ENCODE measurements at regions not wholly inside any gene's neighbourhood (a gene's known extent, or its start where the extent isn't known, plus 50 kb on each side); places are given as distances from the start of the nearest gene placed in this dataset.

- Histone ChIP-seq H3K4me1 (ENCODE audit: control insufficient read depth in 1 of 2, insufficient read depth in 2 of 2, low read depth in 1 of 2, low read length in 1 of 2) (peaks cover 0 to 3% of the 10 kb centered on the region in 2 experiments; a peak in 1 of 4 replicates), H3K36me3 (replicated peaks in 1 of 2; ENCODE audit: control insufficient read depth in 1 of 2, insufficient read depth in 2 of 2, low read length in 1 of 2) (no peaks in the 10 kb centered on the region), H3K9ac (no peak overlapping the region), H3F3A (replicated peaks; ENCODE audit: insufficient read depth) (no peaks in the 10 kb centered on the region), H3K4me3 (ENCODE audit: low read depth in 2 of 2, low read length in 1 of 2) (no peak overlapping the region), H4K20me1 (ENCODE audit: insufficient read depth) (no peaks in the 10 kb centered on the region), H3K79me2 (ENCODE audit: insufficient read depth) (no peaks in the 10 kb centered on the region), H3K27me3 (ENCODE audit: insufficient read depth) (peaks cover 16% of the 10 kb centered on the region), H3K9me2 (no peaks in the 10 kb centered on the region), H3K9me3 (no peaks in the 10 kb centered on the region), H3K4me2 (no peak overlapping the region), H2AFZ (ENCODE audit: low read depth) (no peak overlapping the region), H3K27ac (ENCODE audit: low read depth in 2 of 2, low read length in 1 of 2) (no peak overlapping the region)
- 49% methylated on average over 7 of the region's 7 CpGs for WGBS (ENCODE audit: low lambda C conversion rate)
- TF ChIP-seq TAF1 (IDR thresholded peaks at IDR 0.05; ENCODE audit: borderline replicate concordance, low read depth, low read length) = no peak
- TF ChIP-seq, protein P1, sequence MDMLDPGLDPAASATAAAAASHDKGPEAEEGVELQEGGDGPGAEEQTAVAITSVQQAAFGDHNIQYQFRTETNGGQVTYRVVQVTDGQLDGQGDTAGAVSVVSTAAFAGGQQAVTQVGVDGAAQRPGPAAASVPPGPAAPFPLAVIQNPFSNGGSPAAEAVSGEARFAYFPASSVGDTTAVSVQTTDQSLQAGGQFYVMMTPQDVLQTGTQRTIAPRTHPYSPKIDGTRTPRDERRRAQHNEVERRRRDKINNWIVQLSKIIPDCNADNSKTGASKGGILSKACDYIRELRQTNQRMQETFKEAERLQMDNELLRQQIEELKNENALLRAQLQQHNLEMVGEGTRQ (IDR thresholded peaks at IDR 0.05; ENCODE audit: borderline replicate concordance, low read depth, low read length) = no peak
- TF ChIP-seq RAD21 (IDR thresholded peaks at IDR 0.05; ENCODE audit: low read length) = no peak
- TF ChIP-seq CHD2 (IDR thresholded peaks at IDR 0.05; ENCODE audit: low read length, partially characterized antibody) = no peak
- no peak for TF ChIP-seq USF1 (IDR thresholded peaks at IDR 0.05; ENCODE audit: borderline replicate concordance, low read depth)
- TF ChIP-seq MEF2A (IDR thresholded peaks at IDR 0.05; ENCODE audit: borderline replicate concordance, low read depth) = no peak
- TF ChIP-seq ELF1 (IDR thresholded peaks at IDR 0.05) = no peak
- TF ChIP-seq EZH2phosphoT487 (IDR thresholded peaks at IDR 0.05; ENCODE audit: borderline replicate concordance, low read depth) = no peak
- TF ChIP-seq SIN3A (IDR thresholded peaks at IDR 0.05; ENCODE audit: borderline replicate concordance, low read depth, low read length) = no peak
- TF ChIP-seq, protein P2, sequence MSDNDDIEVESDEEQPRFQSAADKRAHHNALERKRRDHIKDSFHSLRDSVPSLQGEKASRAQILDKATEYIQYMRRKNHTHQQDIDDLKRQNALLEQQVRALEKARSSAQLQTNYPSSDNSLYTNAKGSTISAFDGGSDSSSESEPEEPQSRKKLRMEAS (IDR thresholded peaks at IDR 0.05; ENCODE audit: low read depth) = no peak
- POLR2A ChIA-PET = no interaction called here
- DNase-seq = no peak
- CTCF ChIA-PET = interaction anchor here (0.9 kb wide), 1 partner anchor 18 kb away, joined by 3 read pairs; no protein-coding TSS in a partner anchor
Measured at GRCh38 chr11:127071606-127072005, 71.0 kb upstream of the KIRREL3 start.

DNA sequence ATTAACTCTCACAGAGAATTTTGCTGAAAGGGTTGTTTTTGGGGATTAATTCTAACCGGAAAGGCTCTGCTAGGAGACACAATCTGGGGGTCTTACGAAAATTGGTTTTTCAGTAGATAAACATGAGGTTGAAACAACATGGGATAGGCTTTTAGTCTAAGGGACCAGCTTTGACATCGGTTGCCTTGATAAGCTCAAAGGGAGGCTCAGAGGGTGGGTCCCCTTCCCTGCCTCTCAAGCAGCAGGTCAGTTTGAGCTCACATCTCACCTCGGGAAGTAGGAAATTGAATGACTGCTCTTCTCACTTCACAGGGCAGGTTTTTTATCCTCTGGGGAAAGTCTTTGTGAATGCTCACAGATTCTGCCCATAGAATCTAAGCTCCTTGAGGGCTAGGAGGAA, 70.2 kb upstream of the KIRREL3 start:
- Histone ChIP-seq H3F3A (replicated peaks; ENCODE audit: insufficient read depth) (no peaks in the 10 kb centered on the region), H3K79me2 (ENCODE audit: insufficient read depth) (no peaks in the 10 kb centered on the region), H3K4me1 (ENCODE audit: control insufficient read depth in 1 of 2, insufficient read depth in 2 of 2, low read depth in 1 of 2, low read length in 1 of 2) (peaks cover 0 to 3% of the 10 kb centered on the region in 2 experiments; a peak in 1 of 4 replicates), H3K9me3 (no peaks in the 10 kb centered on the region), H3K27ac (ENCODE audit: low read depth in 2 of 2, low read length in 1 of 2) (no peak overlapping the region), H4K20me1 (ENCODE audit: insufficient read depth) (no peaks in the 10 kb centered on the region), H3K4me3 (ENCODE audit: low read depth in 2 of 2, low read length in 1 of 2) (no peak overlapping the region), H3K9ac (no peak overlapping the region), H2AFZ (ENCODE audit: low read depth) (no peak overlapping the region), H3K4me2 (no peak overlapping the region), H3K27me3 (ENCODE audit: insufficient read depth) (peaks cover 16% of the 10 kb centered on the region), H3K36me3 (replicated peaks in 1 of 2; ENCODE audit: control insufficient read depth in 1 of 2, insufficient read depth in 2 of 2, low read length in 1 of 2) (no peaks in the 10 kb centered on the region), H3K9me2 (no peaks in the 10 kb centered on the region)
- no peak for DNase-seq
- WGBS (ENCODE audit: low lambda C conversion rate) = 34% methylated on average over 4 of the region's 4 CpGs
- ChIA-PET POLR2A (no interaction called here), CTCF (interaction anchor here (0.6 to 0.8 kb wide), 2 partner anchors 15 to 410 kb away, joined by 3 read pairs; no protein-coding TSS in a partner anchor)
- TF ChIP-seq RCOR1 (IDR thresholded peaks at IDR 0.05; ENCODE audit: low read length) = no peak
- TF ChIP-seq ELF1 (IDR thresholded peaks at IDR 0.05) = no peak
- TF ChIP-seq, protein P1 (IDR thresholded peaks at IDR 0.05; ENCODE audit: borderline replicate concordance, low read depth, low read length) = no peak
- TF ChIP-seq, protein P3, sequence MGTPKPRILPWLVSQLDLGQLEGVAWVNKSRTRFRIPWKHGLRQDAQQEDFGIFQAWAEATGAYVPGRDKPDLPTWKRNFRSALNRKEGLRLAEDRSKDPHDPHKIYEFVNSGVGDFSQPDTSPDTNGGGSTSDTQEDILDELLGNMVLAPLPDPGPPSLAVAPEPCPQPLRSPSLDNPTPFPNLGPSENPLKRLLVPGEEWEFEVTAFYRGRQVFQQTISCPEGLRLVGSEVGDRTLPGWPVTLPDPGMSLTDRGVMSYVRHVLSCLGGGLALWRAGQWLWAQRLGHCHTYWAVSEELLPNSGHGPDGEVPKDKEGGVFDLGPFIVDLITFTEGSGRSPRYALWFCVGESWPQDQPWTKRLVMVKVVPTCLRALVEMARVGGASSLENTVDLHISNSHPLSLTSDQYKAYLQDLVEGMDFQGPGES (IDR thresholded peaks at IDR 0.05; ENCODE audit: low read depth, low read length) = no peak
- TF ChIP-seq, protein P2 (IDR thresholded peaks at IDR 0.05; ENCODE audit: low read depth) = no peak
- TF ChIP-seq GABPA (IDR thresholded peaks at IDR 0.05; ENCODE audit: low read depth) = no peak
- TF ChIP-seq TEAD4 (IDR thresholded peaks at IDR 0.05; ENCODE audit: borderline replicate concordance, insufficient read depth) = no peak
- no peak for TF ChIP-seq NFIC (IDR thresholded peaks at IDR 0.05; ENCODE audit: borderline replicate concordance)
- TF ChIP-seq RAD21 (IDR thresholded peaks at IDR 0.05; ENCODE audit: low read length) = no peak
- TF ChIP-seq, protein P4, sequence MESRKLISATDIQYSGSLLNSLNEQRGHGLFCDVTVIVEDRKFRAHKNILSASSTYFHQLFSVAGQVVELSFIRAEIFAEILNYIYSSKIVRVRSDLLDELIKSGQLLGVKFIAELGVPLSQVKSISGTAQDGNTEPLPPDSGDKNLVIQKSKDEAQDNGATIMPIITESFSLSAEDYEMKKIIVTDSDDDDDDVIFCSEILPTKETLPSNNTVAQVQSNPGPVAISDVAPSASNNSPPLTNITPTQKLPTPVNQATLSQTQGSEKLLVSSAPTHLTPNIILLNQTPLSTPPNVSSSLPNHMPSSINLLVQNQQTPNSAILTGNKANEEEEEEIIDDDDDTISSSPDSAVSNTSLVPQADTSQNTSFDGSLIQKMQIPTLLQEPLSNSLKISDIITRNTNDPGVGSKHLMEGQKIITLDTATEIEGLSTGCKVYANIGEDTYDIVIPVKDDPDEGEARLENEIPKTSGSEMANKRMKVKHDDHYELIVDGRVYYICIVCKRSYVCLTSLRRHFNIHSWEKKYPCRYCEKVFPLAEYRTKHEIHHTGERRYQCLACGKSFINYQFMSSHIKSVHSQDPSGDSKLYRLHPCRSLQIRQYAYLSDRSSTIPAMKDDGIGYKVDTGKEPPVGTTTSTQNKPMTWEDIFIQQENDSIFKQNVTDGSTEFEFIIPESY (IDR thresholded peaks at IDR 0.05; ENCODE audit: borderline replicate concordance, low read depth) = no peak
- no peak for TF ChIP-seq CTCF (IDR thresholded peaks at IDR 0.05)
- TF ChIP-seq FOXJ3 (CRISPR knock-in tag; IDR thresholded peaks at IDR 0.05) = no peak
- TF ChIP-seq MEF2A (IDR thresholded peaks at IDR 0.05; ENCODE audit: borderline replicate concordance, low read depth) = no peak

Measured in SK-N-SH (cell line).